ENCODE measurements at regions not wholly inside any gene's neighbourhood (a gene's known extent, or its start where the extent isn't known, plus 50 kb on each side); places are given as distances from the start of the nearest gene placed in this dataset.

- CTCF ChIA-PET: no interaction called here
- H3K27ac ChIP-seq (ENCODE audit: low read depth in 2 of 2, low read length in 1 of 2): peak overlapping the region in 1 of 2 experiments; percentile 14; a peak in 1 of 4 replicates
- no peak for DNase-seq
Measured at GRCh38 chr4:53656421-53656981, 65.2 kb upstream of the LNX1 start.

GRCh38 chr4:53654300-53654758, 63.0 kb upstream of the LNX1 start:
- Histone ChIP-seq H3K79me2 (ENCODE audit: insufficient read depth) (no peaks in the 10 kb centered on the region), H3K9me3 (no peaks in the 10 kb centered on the region), H3K4me1 (ENCODE audit: control insufficient read depth in 1 of 2, insufficient read depth in 2 of 2, low read depth in 1 of 2, low read length in 1 of 2) (peaks cover 9 to 15% of the 10 kb centered on the region in 2 experiments; a peak in 2 of 4 replicates), H3K27ac (ENCODE audit: low read depth in 2 of 2, low read length in 1 of 2) (peak overlapping the region in 1 of 2 experiments; percentile 52; a peak in 1 of 4 replicates), H3K4me2 (no peak overlapping the region), H3K36me3 (replicated peaks in 1 of 2; ENCODE audit: control insufficient read depth in 1 of 2, insufficient read depth in 2 of 2, low read length in 1 of 2) (no peaks in the 10 kb centered on the region), H3K4me3 (ENCODE audit: low read depth in 2 of 2, low read length in 1 of 2) (no peak overlapping the region), H3K9me2 (no peaks in the 10 kb centered on the region), H3K9ac (no peak overlapping the region), H3F3A (replicated peaks; ENCODE audit: insufficient read depth) (no peaks in the 10 kb centered on the region), H2AFZ (ENCODE audit: low read depth) (peak overlapping the region; percentile 62), H4K20me1 (ENCODE audit: insufficient read depth) (no peaks in the 10 kb centered on the region), H3K27me3 (ENCODE audit: insufficient read depth) (no peaks in the 10 kb centered on the region)
- peak; percentile 60 for TF ChIP-seq PBX3 (IDR thresholded peaks at IDR 0.05)
- peak; percentile 14; the same call in 1 of the 2 replicates for TF ChIP-seq JUND (IDR thresholded peaks at IDR 0.05)
- TF ChIP-seq SMC3 (IDR thresholded peaks at IDR 0.05; ENCODE audit: low read depth, low read length): no peak
- 0 out of 2 replicates have a peak, but pooled peaks have one; percentile 24 for TF ChIP-seq NFIC (IDR thresholded peaks at IDR 0.05; ENCODE audit: borderline replicate concordance)
- TF ChIP-seq TCF12 (IDR thresholded peaks at IDR 0.05): peak; percentile 41; the same call in 1 of the 2 replicates
- no peak for TF ChIP-seq USF2 (IDR thresholded peaks at IDR 0.05; ENCODE audit: borderline replicate concordance, low read depth, low read length)
- TF ChIP-seq FOSL2 (IDR thresholded peaks at IDR 0.05; ENCODE audit: borderline replicate concordance, low read depth): peak; percentile 18; the same call in 1 of the 2 replicates
- no peak for TF ChIP-seq ELF1 (IDR thresholded peaks at IDR 0.05)
- TF ChIP-seq EZH2phosphoT487 (IDR thresholded peaks at IDR 0.05; ENCODE audit: borderline replicate concordance, low read depth): no peak
- peak in 1 of 2 experiments; percentile 33; a peak in 2 of 4 replicates for TF ChIP-seq EP300 (IDR thresholded peaks at IDR 0.05; ENCODE audit: borderline replicate concordance in 1 of 2, low read depth in 1 of 2, low read length in 1 of 2)
- CTCF ChIA-PET: interaction anchor here (0.8 to 1.8 kb wide), 4 partner anchors 51 to 563 kb away, joined by 3 to 4 read pairs (median 3); no protein-coding TSS in a partner anchor
- POLR2A ChIA-PET: no interaction called here
- WGBS (ENCODE audit: low lambda C conversion rate): 76% methylated on average over 5 of the region's 5 CpGs
- DNase-seq: no peak

More at GRCh38 chr4:53656421-53656981, 65.2 kb upstream of the LNX1 start:
- H2AFZ ChIP-seq (ENCODE audit: low read depth): no peak overlapping the region
- no peaks in the 10 kb centered on the region for H4K20me1 ChIP-seq (ENCODE audit: insufficient read depth)
- H3F3A ChIP-seq (replicated peaks; ENCODE audit: insufficient read depth): no peaks in the 10 kb centered on the region
- no peaks in the 10 kb centered on the region for H3K9me2 ChIP-seq
- H3K4me3 ChIP-seq (ENCODE audit: low read depth in 2 of 2, low read length in 1 of 2): no peak overlapping the region
- H3K9ac ChIP-seq: no peak overlapping the region
- no peaks in the 10 kb centered on the region for H3K9me3 ChIP-seq
- POLR2A ChIA-PET: no interaction called here
- H3K79me2 ChIP-seq (ENCODE audit: insufficient read depth): no peaks in the 10 kb centered on the region
- WGBS (ENCODE audit: low lambda C conversion rate): 92% methylated on average over 7 of the region's 7 CpGs
- peaks cover 9 to 20% of the 10 kb centered on the region in 2 experiments; a peak in 2 of 4 replicates for H3K4me1 ChIP-seq (ENCODE audit: control insufficient read depth in 1 of 2, insufficient read depth in 2 of 2, low read depth in 1 of 2, low read length in 1 of 2)
- no peaks in the 10 kb centered on the region for H3K27me3 ChIP-seq (ENCODE audit: insufficient read depth)
- H3K4me2 ChIP-seq: no peak overlapping the region
- H3K36me3 ChIP-seq (replicated peaks in 1 of 2; ENCODE audit: control insufficient read depth in 1 of 2, insufficient read depth in 2 of 2, low read length in 1 of 2): no peaks in the 10 kb centered on the region
- TF ChIP-seq CTCF (IDR thresholded peaks at IDR 0.05): peak; percentile 49
- peak; percentile 36; the same call in 1 of the 2 replicates for TF ChIP-seq RAD21 (IDR thresholded peaks at IDR 0.05; ENCODE audit: low read length)
- no peak for TF ChIP-seq TEAD4 (IDR thresholded peaks at IDR 0.05; ENCODE audit: borderline replicate concordance, insufficient read depth)
